Muscle of arm (tissue), 1 donor: ENCODE measurements at regions not wholly inside any gene's neighbourhood (a gene's known extent, or its start where the extent isn't known, plus 50 kb on each side); places are given as distances from the start of the nearest gene placed in this dataset.

Experiments
- DNase-seq: peaks from one replicate; pipeline ENCODE4 v3.0.0-alpha.2; 2013

DNA sequence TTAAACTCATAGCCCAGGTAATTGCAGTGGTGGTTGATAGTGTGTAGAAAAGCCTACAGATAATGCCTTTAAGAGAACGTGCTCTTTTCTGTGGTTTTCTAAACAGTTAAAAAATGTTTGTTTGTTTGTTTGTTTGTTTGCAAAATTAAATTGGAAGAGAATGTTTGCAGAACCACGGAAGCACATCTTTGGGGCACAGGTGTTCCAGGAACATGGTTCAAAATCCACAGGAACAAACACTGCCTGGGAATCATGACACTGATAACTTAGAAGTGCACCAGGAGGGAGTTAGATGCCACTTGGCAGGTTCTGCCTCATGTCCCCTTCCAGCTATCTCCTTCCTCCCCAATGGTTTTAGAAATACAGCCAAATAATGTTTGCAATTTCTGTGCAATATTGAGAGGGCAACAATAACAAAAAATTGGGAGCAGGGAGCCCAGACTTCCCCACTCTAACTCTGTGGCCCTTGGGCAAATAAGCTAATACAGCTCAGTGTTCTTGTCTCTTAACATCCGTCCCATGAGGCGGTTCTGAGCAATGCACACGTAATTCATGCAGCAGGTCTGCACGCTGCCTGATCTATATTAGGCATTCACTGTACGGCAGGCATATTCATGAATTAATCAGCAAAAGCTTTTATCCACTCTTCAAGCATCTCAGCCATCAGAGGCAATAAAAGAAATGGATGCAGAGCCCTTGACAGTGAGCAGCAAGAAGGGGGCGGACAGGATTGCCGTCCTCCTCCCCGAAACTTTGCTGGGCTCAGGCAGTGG lies 274.3 kb upstream of the FOXQ1 start:
- no peak for DNase-seq

GRCh38 chr6:1035401-1035800 lies 276.5 kb upstream of the FOXQ1 start:
- no peak for DNase-seq

DNA sequence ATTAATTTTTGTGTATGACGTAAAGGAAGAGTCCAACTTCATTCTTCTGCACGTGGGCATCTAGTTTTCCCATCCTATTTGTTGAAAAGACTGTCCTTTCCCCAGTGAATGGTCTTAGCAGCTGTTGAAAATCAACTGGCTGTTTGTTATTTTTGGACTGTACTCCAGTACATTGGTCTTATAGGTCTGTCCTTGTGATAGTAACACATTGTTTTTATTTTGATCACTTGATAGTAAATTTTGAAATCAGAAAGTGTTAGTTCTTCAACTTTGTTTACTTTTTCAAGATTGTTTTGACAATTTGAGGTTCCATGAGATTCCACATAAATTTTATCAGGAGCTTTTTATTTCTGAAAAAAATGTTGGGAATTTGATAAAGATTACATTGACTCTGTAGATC lies 280.2 kb upstream of the FOXQ1 start:
- no peak for DNase-seq

GRCh38 chr6:1029141-1029540 lies 282.8 kb upstream of the FOXQ1 start:
- DNase-seq: no peak

GRCh38 chr6:1028723-1029122 lies 283.2 kb upstream of the FOXQ1 start:
- DNase-seq: no peak

GRCh38 chr6:1027795-1028569 lies 283.9 kb upstream of the FOXQ1 start:
- DNase-seq: no peak

DNA sequence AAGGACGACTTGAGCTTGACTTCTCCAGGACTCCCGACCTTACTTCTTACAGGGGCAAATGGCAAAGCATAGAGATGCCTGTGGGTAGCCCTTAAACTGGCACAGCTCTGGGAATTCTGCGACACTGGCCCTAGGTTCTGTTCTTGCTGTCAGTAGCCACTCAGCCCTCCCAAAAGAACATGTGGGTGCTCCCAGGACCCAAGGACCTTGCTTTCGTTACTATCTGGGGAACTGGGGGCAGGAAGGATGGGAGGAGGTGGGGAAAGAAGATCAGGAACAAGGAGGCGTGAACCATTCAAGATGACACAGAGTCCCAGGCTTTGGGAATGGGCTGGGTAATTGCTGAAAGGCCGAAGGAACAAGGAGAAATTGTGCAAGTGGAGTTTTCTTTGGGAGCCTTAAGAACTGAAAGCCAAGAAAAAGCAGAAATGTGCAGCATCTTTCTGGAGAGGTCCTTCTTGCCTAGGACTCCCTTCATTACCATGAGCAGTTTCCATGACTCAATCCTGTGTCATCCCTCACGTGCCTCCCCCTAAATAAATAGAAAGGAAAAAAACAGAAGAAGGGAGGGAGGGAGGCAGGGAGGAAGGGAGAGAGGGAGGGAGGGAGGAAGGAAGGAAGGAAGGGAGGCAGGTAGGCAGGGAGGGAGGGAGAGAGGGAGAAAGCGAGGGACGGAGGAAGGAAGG lies 284.6 kb upstream of the FOXQ1 start:
- DNase-seq: no peak

DNA sequence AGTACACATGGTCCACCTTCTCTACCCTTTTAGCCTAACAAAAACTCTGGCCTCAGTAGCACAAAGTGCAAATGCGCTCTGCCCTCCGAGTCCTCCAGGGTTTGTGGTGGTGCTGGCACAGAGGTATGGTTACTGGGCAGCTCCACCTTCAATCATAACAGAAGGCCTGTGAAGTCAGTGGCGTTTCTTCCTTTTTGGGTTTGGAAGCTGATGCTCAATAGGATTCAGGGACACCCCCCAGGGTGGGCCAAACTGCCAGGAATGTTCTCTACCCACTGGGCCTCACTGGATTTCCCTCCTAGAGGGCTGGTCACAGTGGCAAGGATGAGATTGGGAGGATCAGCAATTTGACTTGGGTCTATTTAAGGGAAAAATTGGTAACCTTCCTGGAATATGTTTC lies 286.1 kb upstream of the FOXQ1 start:
- no peak for DNase-seq

- peak; percentile 25 for DNase-seq
Measured at GRCh38 chr6:1024587-1024986, 287.3 kb upstream of the FOXQ1 start.

DNA sequence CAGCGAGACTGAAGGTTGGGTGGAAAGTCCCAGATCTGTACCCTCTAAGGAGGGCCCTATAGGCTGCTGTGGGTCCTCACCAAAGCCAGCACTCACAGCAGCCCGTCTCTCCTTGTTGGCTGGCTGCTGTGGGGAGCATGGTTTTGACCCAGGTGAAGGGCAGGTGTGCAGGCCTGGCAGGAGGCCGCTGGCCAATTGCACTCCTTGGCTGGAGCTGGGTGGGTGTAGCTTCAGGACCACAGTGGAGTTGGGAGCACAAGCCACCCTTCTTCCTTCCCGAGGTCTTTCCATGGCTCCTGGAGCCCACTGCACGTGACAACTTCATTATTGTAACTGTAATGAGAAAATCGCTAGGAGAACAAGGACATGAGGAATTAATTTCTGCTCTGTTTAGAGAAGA lies 287.7 kb upstream of the FOXQ1 start:
- no peak for DNase-seq

DNA sequence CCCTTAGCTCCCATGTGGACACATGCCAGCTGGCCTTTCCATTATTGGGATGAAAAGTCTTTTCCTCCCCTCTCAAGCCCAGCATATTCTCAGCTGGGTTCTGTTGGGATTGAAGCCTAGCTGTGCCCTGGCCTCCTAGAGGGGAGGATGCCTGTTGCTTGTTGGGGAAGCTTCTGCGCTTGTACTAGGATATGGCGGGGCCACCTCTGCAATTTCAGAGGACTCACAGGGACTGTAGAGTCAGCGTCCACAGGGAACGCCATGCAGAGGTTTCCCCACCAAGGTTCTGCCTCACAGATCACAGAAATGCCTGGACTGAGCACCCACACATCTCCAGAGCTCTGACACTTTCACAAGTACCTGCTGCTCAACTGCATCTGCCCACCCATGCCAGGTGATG lies 288.7 kb upstream of the FOXQ1 start:
- DNase-seq: no peak

DNA sequence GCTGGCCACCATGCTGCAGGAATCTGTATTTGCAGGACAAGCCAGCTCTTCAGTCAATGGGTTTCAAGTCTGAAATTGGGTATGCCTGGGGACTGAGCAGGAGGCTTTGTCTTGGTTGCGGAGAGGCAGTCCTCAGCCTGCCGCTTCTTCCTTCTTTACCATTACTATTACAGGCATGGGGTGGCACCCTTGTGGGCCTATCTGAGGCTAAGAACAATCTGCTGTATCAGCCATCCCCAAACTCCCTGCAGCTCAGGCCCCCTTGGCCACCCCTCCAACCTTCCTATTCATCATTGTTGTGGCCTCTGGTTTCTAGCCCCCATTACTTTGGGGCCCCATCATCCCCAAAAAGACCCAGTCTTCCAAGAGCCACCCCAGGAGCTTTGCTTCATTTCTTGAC lies 289.2 kb upstream of the FOXQ1 start:
- DNase-seq: no peak

DNA sequence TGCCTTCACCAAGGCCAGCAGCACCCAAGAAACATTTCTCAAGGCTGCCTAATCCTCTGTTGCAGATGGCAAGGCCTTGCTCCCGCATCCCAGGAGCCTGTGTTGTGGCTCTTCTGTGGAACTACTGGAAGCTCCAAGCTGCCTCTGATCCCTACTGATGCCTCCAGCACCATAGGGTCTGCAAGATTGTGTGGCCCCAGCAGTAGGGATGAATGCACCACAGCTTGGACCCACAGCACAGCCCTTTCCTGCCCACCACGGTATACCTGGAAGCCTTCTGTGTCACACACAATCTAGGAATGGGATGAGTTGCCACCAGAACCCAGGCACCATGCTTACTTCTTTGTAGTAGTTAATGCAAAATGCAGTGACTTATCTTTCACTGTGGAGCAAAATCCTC lies 291.1 kb upstream of the FOXQ1 start:
- no peak for DNase-seq

GRCh38 chr6:1020133-1020532 lies 291.8 kb upstream of the FOXQ1 start:
- no peak for DNase-seq

DNA sequence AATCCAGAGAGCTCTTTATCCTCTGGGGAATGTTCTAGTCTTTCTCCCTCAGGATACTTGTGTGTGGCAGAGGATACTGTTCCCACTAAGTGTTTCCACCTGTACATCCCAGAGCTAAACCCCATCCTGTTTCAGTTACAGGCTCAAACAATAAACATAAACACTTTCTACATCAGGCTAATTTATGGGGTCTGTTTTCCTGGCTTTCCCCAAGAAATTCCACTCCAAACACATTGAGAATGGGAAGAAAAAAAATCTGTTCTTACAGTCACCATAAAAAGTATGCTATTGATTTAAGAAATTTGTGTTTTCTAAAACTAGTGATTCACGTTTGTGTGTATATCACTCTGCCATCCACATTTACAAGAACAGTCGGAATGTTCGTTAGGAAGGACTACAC lies 293.9 kb upstream of the FOXQ1 start:
- DNase-seq: no peak

DNA sequence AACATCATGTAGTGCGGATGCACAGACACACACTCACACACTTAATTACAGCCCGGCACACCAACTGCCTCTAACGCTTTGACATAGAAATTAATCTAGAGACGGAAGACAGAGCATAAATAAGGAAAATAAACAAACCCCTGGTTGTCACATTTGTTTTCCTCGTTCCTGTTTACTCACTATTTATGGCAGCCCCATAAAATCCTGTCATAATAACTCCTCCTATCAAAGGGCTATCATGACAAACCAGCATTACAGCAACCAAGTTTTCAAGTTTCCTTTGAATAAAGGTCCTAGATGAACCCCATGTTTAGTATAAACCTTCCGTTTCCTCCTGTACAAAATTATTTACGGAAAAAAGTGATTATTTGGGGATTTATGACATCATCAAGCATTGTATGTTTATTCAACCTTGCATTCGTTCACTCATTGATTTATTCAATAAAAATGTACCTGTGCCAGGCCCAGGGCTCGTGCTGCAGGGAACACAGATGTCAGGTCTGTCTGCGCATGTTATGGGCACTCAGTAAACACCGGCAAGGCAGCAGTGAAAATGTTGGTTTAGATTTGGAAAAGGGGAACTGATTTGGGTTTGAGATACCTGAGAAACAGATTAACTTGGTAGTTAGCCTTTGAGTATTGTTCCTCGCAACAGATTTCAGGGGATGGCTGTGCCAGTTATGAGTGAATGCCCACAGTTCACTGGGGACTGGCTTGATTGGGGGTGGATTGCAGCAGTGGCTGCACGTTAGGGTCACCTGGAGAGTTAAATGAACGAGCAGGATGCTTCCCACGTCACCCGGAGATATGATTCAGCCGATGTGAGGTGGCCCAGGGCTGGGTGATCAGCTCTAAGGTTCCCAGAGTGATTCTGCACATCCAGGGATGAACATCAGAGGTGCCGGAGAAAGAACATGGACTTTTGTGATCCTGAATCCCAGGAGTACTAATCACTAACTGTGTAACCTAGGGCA lies 295.3 kb upstream of the FOXQ1 start:
- no peak for DNase-seq

GRCh38 chr6:1015825-1016224 lies 296.1 kb upstream of the FOXQ1 start:
- DNase-seq: no peak

- no peak for DNase-seq
Measured at GRCh38 chr6:1014431-1014807, 297.5 kb upstream of the FOXQ1 start.

DNA sequence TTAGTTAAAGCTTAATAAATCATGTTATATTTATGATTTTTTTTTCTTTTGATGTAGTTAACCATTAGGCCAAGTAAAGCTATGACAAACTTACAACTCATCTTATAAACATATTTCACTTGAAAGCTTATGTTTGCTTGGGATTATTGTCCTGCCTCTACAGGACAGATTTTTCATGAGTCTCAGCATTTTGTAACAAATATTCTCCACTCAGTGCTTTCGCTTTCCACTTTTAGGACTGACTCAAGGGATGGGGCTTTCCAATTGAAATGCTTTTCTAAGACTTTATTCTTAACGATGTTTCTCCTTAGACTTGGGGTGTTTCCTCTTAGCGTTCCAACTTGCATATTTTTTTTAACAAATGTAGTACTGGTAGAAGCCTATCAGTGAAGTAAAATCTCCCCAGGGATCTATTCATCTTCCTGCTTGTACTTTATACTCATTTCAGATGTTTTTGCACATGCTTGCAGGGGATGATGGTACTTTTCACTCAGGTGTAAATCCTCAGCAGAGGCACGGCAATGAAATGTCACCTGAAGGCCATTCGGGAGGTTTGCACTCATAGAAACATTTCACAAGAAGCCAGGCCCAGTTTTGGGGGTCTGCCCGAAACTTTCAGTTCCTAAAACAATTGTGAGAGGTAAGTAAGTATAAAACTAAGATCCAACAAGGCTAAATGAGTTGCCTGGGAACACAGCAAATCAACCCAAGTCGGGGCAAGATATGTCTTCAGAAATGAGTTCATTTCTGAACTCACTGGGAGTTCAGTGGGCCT lies 298.1 kb upstream of the FOXQ1 start:
- DNase-seq: no peak

GRCh38 chr6:1009103-1009502 lies 302.8 kb upstream of the FOXQ1 start:
- no peak for DNase-seq

DNA sequence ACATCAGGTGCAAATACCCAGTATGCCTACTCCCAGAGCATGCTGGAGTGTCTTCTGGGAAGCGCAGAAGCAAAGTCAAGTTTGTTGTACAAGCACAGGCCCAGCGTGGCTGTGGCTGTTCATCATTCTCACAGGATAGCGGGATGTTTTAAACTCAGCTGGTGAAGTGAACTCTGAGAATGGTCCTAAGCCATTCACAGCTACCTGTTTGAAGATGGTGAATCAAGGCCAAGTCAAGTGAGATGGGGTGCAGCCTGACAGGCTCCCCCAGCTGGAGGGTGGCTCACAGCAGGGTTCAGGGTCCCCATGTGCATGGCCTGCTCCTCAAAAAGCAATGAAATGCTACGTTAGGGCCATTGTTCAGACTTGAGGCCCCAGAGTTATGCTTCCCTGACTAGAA lies 304.7 kb upstream of the FOXQ1 start:
- no peak for DNase-seq
